GM21528 (cell line): ENCODE measurements at regions not wholly inside any gene's neighbourhood (a gene's known extent, or its start where the extent isn't known, plus 50 kb on each side); places are given as distances from the start of the nearest gene placed in this dataset.
"Not testable (repeated sequence)": the region's sequence is repeated elsewhere in the genome, so short reads cannot be mapped to it uniquely, and the experiment has no call there.

Source experiments
- ATAC-seq: cut with Tn5 transposase; IDR thresholded peaks from one replicate; pipeline ENCODE4 v1.9.1; 2021; ENCODE audit warnings: mild to moderate bottlenecking, moderate library complexity; ENCODE audit not compliant: unreplicated experiment, low FRiP score

- ATAC-seq: no peak
Measured at GRCh38 chr20:12067686-12068085, 150.0 kb downstream of the BTBD3 start.

- ATAC-seq: no peak
Measured at GRCh38 chr20:12068121-12068520, 150.4 kb downstream of the BTBD3 start.

- ATAC-seq: no peak
Measured at GRCh38 chr20:12069181-12069580, 151.5 kb downstream of the BTBD3 start.

- no peak for ATAC-seq
Measured at GRCh38 chr20:12072221-12072953, 154.7 kb downstream of the BTBD3 start.

GRCh38 chr20:12072954-12073264 lies 155.2 kb downstream of the BTBD3 start:
- no peak for ATAC-seq

- no peak for ATAC-seq
Measured at GRCh38 chr20:12074111-12074655, 156.5 kb downstream of the BTBD3 start.

- no peak for ATAC-seq
Measured at GRCh38 chr20:12076200-12076599, 158.5 kb downstream of the BTBD3 start.

- no peak for ATAC-seq
Measured at GRCh38 chr20:12077875-12078274, 160.2 kb downstream of the BTBD3 start.

GRCh38 chr20:12079490-12079889 lies 161.8 kb downstream of the BTBD3 start:
- no peak for ATAC-seq

- ATAC-seq: no peak
Measured at GRCh38 chr20:12083269-12083668, 165.6 kb downstream of the BTBD3 start.

GRCh38 chr20:12084482-12084881 lies 166.8 kb downstream of the BTBD3 start:
- ATAC-seq: no peak

GRCh38 chr20:12086359-12086758 lies 168.7 kb downstream of the BTBD3 start:
- ATAC-seq: no peak

- no peak for ATAC-seq
Measured at GRCh38 chr20:12090920-12091319, 173.2 kb downstream of the BTBD3 start.

GRCh38 chr20:12093057-12093796 lies 175.5 kb downstream of the BTBD3 start:
- ATAC-seq: no peak

GRCh38 chr20:12093797-12094190 lies 176.1 kb downstream of the BTBD3 start:
- not testable (repeated sequence) for ATAC-seq

- ATAC-seq: no peak
Measured at GRCh38 chr20:12095180-12095920, 177.7 kb downstream of the BTBD3 start.

- no peak for ATAC-seq
Measured at GRCh38 chr20:12098421-12098820, 180.7 kb downstream of the BTBD3 start.

- no peak for ATAC-seq
Measured at GRCh38 chr20:12108846-12109245, 191.2 kb downstream of the BTBD3 start.

GRCh38 chr20:12110274-12110673 lies 192.6 kb downstream of the BTBD3 start:
- no peak for ATAC-seq

GRCh38 chr20:12110711-12111110 lies 193.0 kb downstream of the BTBD3 start:
- ATAC-seq: no peak

- ATAC-seq: no peak
Measured at GRCh38 chr20:12111431-12112088, 193.9 kb downstream of the BTBD3 start.
